GM19397 (cell line): ENCODE measurements at regions not wholly inside any gene's neighbourhood (a gene's known extent, or its start where the extent isn't known, plus 50 kb on each side); places are given as distances from the start of the nearest gene placed in this dataset.

Experiments
- ATAC-seq: cut with Tn5 transposase; IDR thresholded peaks from one replicate; pipeline ENCODE4 v1.9.1; 2021; ENCODE audit warnings: mild to moderate bottlenecking, moderate library complexity; ENCODE audit not compliant: unreplicated experiment

DNA sequence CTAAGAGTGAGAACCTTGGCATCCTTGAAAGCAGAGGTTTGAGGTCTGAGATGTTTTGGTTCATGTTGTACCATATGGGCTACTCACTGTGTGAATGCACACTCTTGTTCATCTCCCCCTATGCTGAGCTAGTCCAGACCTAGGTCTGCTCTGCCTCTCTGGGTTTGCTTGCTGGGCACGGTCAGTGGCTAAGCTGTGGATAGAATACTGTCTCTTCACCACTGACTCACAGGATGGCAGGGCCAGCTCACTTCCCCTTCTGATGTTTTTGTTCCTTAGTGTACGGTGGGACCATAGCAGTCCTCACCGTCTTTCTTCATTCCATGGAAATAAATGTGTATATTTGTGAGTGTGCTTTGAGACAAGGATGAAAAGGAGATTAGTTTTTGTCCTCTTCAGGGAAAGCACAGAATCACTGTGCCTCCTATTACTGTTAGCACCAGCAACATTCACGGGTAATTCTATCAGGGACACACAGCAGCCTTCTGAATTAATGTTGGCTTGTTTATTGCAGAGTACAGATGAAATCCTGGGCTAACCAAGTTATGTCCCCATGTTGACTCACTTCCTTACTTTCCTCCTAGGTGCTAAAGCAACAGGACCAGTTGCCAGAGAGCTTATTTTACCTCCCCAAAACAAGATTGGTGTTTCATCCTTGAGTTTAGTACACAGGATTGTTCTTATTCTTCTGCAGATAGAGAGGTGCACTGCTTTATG is 56.9 kb upstream of the IVNS1ABP start:
- ATAC-seq, result no peak

- ATAC-seq, result no peak
These were observed 52.7 kb upstream of the IVNS1ABP start for GRCh38 chr1:185369786-185370185.

- ATAC-seq, result no peak
These were observed 52.0 kb upstream of the IVNS1ABP start for GRCh38 chr1:185368913-185369491.

DNA sequence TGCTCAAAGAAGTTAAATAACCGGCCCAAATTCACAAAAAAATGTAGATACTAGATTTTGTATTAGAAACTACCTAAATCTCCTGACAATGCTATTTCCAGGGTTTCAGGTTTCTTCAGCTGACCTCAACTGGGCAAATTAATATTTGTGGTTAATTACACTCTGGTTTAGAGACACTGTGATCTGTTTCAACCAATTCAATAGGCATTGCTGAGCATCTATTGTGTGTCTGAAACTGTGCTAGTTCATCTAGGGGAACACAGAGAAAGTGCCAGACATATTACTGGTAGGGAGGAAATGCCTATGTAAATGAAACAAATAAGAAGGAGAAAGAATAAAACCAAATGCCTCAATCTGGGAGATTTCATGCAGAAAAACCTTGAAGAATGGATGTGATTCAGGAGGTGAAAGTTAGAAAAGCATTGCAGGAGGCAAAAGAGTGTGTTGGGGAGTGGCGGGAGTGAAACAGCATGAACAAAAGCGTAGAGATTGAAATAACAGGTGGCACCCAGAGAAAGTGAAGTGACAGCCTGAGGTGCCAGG is 51.3 kb upstream of the IVNS1ABP start:
- no peak for ATAC-seq

GRCh38 chr1:185367218-185367617 is 50.2 kb upstream of the IVNS1ABP start:
- ATAC-seq, result no peak
